Upper lobe of right lung (tissue), 1 donor: ENCODE measurements at regions not wholly inside any gene's neighbourhood (a gene's known extent, or its start where the extent isn't known, plus 50 kb on each side); places are given as distances from the start of the nearest gene placed in this dataset.
"Not testable (repeated sequence)": the region's sequence is repeated elsewhere in the genome, so short reads cannot be mapped to it uniquely, and the experiment has no call there.

Experiments
- ATAC-seq: fragments of 200-7000 bp; cut with Tn5 transposase; one replicate; pipeline ENCODE4 v1.9.1; 2020; ENCODE audit warnings: mild to moderate bottlenecking, moderate library complexity
- DNase-seq: peaks from one replicate; pipeline ENCODE4 v3.0.0-alpha.2; 2020
- H3K27ac ChIP-seq: fragments of 200-600 bp; one replicate; pipeline ENCODE4 v1.8.0; 2022
- H3K27me3 ChIP-seq: fragments of 200-600 bp; one replicate; pipeline ENCODE4 v1.8.0; 2022; ENCODE audit warnings: mild to moderate bottlenecking
- H3K36me3 ChIP-seq: fragments of 200-600 bp; one replicate; pipeline ENCODE4 v1.8.0; 2022
- H3K4me1 ChIP-seq: fragments of 200-600 bp; one replicate; pipeline ENCODE4 v1.8.0; 2022
- H3K4me3 ChIP-seq: fragments of 200-600 bp; one replicate; pipeline ENCODE4 v1.8.0; 2022; ENCODE audit warnings: mild to moderate bottlenecking
- H3K9me3 ChIP-seq: fragments of 200-600 bp; one replicate; pipeline ENCODE4 v1.8.0; 2022
- intact Hi-C: fragments of 100-400 bp; cut with DNase I; formaldehyde crosslinking; loops from one replicate; pipeline ENCODE4 v1.11.0; 2022
- donor health status: DM: no; HTN: yes; CAD: no; lungs with severe emphysema.

GRCh38 chr1:145504834-145505413 is 79.5 kb upstream of the NBPF20 start:
- H3K9me3 ChIP-seq, H3K4me3 ChIP-seq, H3K4me1 ChIP-seq, H3K27me3 ChIP-seq, H3K27ac ChIP-seq, intact Hi-C loops, DNase-seq, H3K36me3 ChIP-seq: not testable (repeated sequence)
- peak; percentile 51 for ATAC-seq

GRCh38 chr1:145504310-145504709 is 78.9 kb upstream of the NBPF20 start:
- H3K36me3 ChIP-seq, H3K27me3 ChIP-seq, H3K4me1 ChIP-seq, H3K9me3 ChIP-seq, ATAC-seq, DNase-seq, H3K4me3 ChIP-seq, intact Hi-C loops, H3K27ac ChIP-seq: not testable (repeated sequence)

GRCh38 chr1:145500251-145500650 is 74.8 kb upstream of the NBPF20 start:
- ATAC-seq, H3K4me3 ChIP-seq, H3K27me3 ChIP-seq, H3K4me1 ChIP-seq, H3K9me3 ChIP-seq, H3K36me3 ChIP-seq, intact Hi-C loops, H3K27ac ChIP-seq, DNase-seq: not testable (repeated sequence)

- not testable (repeated sequence) for ATAC-seq
These were observed 69.9 kb upstream of the NBPF20 start for GRCh38 chr1:145495077-145495871.

GRCh38 chr1:145488193-145488933 is 63.0 kb upstream of the NBPF20 start:
- DNase-seq, H3K4me1 ChIP-seq, H3K27ac ChIP-seq, H3K36me3 ChIP-seq, H3K27me3 ChIP-seq, H3K9me3 ChIP-seq, intact Hi-C loops, H3K4me3 ChIP-seq: not testable (repeated sequence)
- ATAC-seq, result peak; percentile 21

More at GRCh38 chr1:145495077-145495871, 69.9 kb upstream of the NBPF20 start:
- H3K4me1 ChIP-seq, intact Hi-C loops, H3K27me3 ChIP-seq, DNase-seq, H3K36me3 ChIP-seq, H3K9me3 ChIP-seq, H3K27ac ChIP-seq, H3K4me3 ChIP-seq: not testable (repeated sequence)

GRCh38 chr1:145487156-145487555 is 61.8 kb upstream of the NBPF20 start:
- peak overlapping the region; percentile 26 for H3K4me3 ChIP-seq
- H3K27ac ChIP-seq, H3K36me3 ChIP-seq, H3K27me3 ChIP-seq, H3K4me1 ChIP-seq, intact Hi-C loops, DNase-seq, ATAC-seq, H3K9me3 ChIP-seq: not testable (repeated sequence)

GRCh38 chr1:145484257-145484656 is 58.9 kb upstream of the NBPF20 start:
- H3K27me3 ChIP-seq, intact Hi-C loops, DNase-seq, H3K4me1 ChIP-seq, H3K9me3 ChIP-seq, H3K36me3 ChIP-seq, H3K4me3 ChIP-seq, H3K27ac ChIP-seq: not testable (repeated sequence)
- ATAC-seq, result peak; percentile 84

GRCh38 chr1:145482214-145482860 is 56.9 kb upstream of the NBPF20 start:
- H3K36me3 ChIP-seq, DNase-seq, H3K27ac ChIP-seq, ATAC-seq, H3K9me3 ChIP-seq, H3K27me3 ChIP-seq, H3K4me3 ChIP-seq, H3K4me1 ChIP-seq, intact Hi-C loops: not testable (repeated sequence)

- H3K27ac ChIP-seq, H3K36me3 ChIP-seq, DNase-seq, H3K27me3 ChIP-seq, intact Hi-C loops, H3K4me3 ChIP-seq, H3K9me3 ChIP-seq, H3K4me1 ChIP-seq, ATAC-seq: not testable (repeated sequence)
These were observed 50.6 kb upstream of the NBPF20 start for GRCh38 chr1:145475962-145476361.

- H3K9me3 ChIP-seq, DNase-seq, H3K27me3 ChIP-seq, H3K36me3 ChIP-seq, H3K4me1 ChIP-seq, ATAC-seq, intact Hi-C loops, H3K4me3 ChIP-seq, H3K27ac ChIP-seq: not testable (repeated sequence)
These were observed 50.0 kb upstream of the NBPF20 start for GRCh38 chr1:145475369-145475915.
